GM23248 (cell line): ENCODE measurements at regions not wholly inside any gene's neighbourhood (a gene's known extent, or its start where the extent isn't known, plus 50 kb on each side); places are given as distances from the start of the nearest gene placed in this dataset.

Source experiments
- EZH2 ChIP-seq: fragments of 200-600 bp; sonication (generic); IDR thresholded peaks from 2 replicates; pipeline ENCODE4 v1.6.1; 2018; ENCODE audit warnings: antibody characterized with exemption, mild to moderate bottlenecking; ENCODE audit not compliant: insufficient read depth, poor library complexity, severe bottlenecking
- EZH2phosphoT487 ChIP-seq: fragments of 200-600 bp; sonication (generic); IDR thresholded peaks from 2 replicates; pipeline ENCODE4 v1.6.1; 2018; ENCODE audit warnings: antibody characterized with exemption, moderate library complexity, mild to moderate bottlenecking, low read depth; ENCODE audit not compliant: insufficient read depth

DNA sequence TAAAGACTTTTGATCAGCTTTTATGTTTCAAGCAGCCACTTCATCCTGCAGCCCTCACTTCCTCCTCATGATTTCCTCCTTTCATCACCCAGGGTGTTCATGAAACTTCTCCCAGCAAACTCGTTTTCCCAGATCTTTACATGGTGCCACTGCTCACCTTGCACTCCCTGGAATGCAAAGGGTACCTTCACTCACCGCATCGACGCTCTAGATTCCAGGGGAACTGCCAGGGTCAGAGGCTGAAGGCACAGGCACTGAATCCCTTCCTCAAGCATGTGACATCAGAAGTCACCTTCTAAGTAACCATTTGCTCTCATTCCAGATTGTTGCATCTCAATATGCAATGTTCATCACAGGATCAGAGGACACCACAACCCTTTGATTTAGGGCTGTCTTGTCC is 82.8 kb downstream of the PRKAB2 start:
- no peak for TF ChIP-seq EZH2phosphoT487
- no peak for TF ChIP-seq EZH2
